HG02798 (cell line): ENCODE measurements at regions not wholly inside any gene's neighbourhood (a gene's known extent, or its start where the extent isn't known, plus 50 kb on each side); places are given as distances from the start of the nearest gene placed in this dataset.

ENCODE experiments used
- ATAC-seq: cut with Tn5 transposase; IDR thresholded peaks from one replicate; pipeline ENCODE4 v1.9.1; 2021; ENCODE audit warnings: mild to moderate bottlenecking; ENCODE audit not compliant: unreplicated experiment, poor library complexity

- no peak for ATAC-seq
Measured at GRCh38 chr15:37165395-37165794, 65.0 kb upstream of the MEIS2 start.

- ATAC-seq, result no peak
Measured at GRCh38 chr15:37166402-37166801, 66.1 kb upstream of the MEIS2 start.

GRCh38 chr15:37181339-37181738 is 81.0 kb upstream of the MEIS2 start:
- no peak for ATAC-seq

GRCh38 chr15:37199545-37199944 is 99.2 kb upstream of the MEIS2 start:
- ATAC-seq, result no peak

GRCh38 chr15:37203050-37203449 is 102.7 kb upstream of the MEIS2 start:
- ATAC-seq, result no peak

- ATAC-seq, result no peak
Measured at GRCh38 chr15:37204692-37205091, 104.3 kb upstream of the MEIS2 start.

GRCh38 chr15:37206690-37207089 is 106.3 kb upstream of the MEIS2 start:
- ATAC-seq, result no peak

- ATAC-seq, result no peak
Measured at GRCh38 chr15:37208146-37209040, 108.0 kb upstream of the MEIS2 start.

GRCh38 chr15:37209041-37209363 is 108.7 kb upstream of the MEIS2 start:
- ATAC-seq, result no peak

- no peak for ATAC-seq
Measured at GRCh38 chr15:37217567-37217966, 117.2 kb upstream of the MEIS2 start.

- ATAC-seq, result no peak
Measured at GRCh38 chr15:37218351-37218916, 118.1 kb upstream of the MEIS2 start.

- no peak for ATAC-seq
Measured at GRCh38 chr15:37219211-37219701, 118.9 kb upstream of the MEIS2 start.

GRCh38 chr15:37220949-37221670 is 120.8 kb upstream of the MEIS2 start:
- no peak for ATAC-seq

GRCh38 chr15:37221671-37222145 is 121.4 kb upstream of the MEIS2 start:
- no peak for ATAC-seq

GRCh38 chr15:37223089-37223488 is 122.7 kb upstream of the MEIS2 start:
- ATAC-seq, result no peak

GRCh38 chr15:37229855-37230619 is 129.7 kb upstream of the MEIS2 start:
- no peak for ATAC-seq

GRCh38 chr15:37245358-37245757 is 145.0 kb upstream of the MEIS2 start:
- ATAC-seq, result no peak

- no peak for ATAC-seq
Measured at GRCh38 chr15:37246065-37246464, 145.7 kb upstream of the MEIS2 start.

- ATAC-seq, result no peak
Measured at GRCh38 chr15:37246856-37247255, 146.5 kb upstream of the MEIS2 start.

GRCh38 chr15:37249249-37249648 is 148.9 kb upstream of the MEIS2 start:
- ATAC-seq, result no peak
